GM18861 (cell line): ENCODE measurements at regions not wholly inside any gene's neighbourhood (a gene's known extent, or its start where the extent isn't known, plus 50 kb on each side); places are given as distances from the start of the nearest gene placed in this dataset.

Experiments used
- ATAC-seq: cut with Tn5 transposase; IDR thresholded peaks from one replicate; pipeline ENCODE4 v1.9.1; 2021; ENCODE audit not compliant: unreplicated experiment

DNA sequence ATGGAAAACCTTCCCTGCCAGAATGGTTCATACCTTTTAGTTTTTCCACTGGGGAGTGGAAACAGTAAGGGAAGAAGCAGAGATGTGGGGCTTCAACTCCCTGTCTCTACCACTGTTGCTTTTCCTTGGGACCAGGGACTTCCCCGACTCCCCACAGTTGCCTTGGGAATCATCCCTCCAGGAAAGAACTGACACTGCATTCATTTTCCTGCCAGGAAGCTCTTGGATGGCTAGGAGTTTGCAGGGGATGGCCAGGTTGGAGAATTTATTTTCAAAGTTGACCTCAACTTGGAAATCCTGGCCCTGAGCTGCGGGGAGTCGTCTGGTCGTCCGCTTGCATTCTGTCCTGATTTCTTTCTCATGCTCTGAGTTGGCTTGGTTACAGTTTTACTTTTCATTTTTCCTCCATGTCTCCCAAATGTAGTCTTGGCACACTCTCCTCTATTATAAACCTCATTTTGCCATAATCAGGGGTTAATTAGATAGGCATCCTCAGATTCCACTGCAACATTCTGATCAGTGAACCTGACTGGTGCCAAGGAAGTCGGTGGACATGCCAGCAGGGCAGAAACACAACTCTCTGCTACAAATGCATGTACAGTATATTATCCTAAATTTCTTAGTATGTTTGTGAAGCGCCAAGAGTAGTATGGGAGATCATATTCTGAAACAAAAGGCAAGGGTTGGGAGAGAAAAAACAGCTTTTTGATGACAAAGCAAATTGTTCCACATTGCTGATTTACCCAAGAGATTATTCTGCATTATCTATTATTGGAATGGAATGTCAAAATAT lies 220.5 kb upstream of the XYLT1 start:
- no peak for ATAC-seq

DNA sequence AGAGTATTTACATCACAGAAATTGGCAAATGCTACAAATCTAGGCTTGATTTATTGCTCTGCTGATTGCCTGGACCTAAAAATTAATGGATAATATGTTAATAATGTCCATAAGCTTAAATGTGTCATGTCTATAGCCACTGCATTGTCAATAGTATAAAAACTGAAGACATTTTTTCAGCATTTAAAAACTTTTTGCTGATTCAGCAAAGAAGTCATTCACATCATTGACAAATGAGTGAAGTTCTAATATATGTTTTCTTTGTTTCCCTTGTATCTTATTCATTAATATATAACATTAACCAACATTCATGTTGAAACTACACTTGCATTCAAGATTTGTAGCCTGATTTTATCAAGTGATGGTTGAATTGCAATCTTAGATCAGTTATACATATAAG lies 214.7 kb upstream of the XYLT1 start:
- no peak for ATAC-seq

DNA sequence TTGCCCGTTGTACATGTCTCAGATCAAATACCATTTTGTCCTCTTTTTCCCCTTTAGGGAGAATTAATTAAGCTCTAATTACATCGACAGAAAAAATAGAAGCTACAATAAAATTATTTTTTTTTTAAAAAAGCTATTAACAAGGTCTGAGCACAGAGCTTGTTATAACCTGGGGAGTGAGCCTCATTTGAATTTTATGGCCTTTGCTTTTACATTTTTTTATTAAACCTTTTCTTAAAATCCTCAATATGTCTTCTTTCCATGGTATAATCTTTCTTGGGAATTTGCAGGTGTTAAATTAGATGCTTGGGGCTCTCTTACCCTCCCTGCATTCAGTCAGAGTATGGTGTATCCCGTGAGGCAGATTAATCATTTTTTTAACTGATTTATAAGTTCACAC lies 212.5 kb upstream of the XYLT1 start:
- no peak for ATAC-seq

DNA sequence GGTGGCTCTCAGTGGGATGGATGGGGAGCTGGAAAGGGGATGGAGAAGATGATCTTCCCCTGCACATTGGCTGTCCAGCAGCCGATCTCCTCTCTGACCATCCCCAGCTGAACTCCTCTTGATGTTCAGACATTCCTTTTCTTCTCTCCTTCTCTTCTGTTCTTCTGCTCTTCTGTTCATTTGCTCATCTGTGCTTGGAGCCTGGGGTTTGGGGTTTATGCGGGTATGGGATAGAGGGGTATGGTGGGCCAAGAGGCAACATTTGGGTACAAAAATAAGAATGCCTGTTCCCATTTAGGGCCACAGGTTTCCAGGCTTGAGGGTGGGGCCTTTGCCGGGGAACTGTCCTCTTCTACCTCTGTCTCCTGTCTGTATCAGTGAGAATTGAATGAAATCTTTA lies 205.4 kb upstream of the XYLT1 start:
- ATAC-seq: no peak

DNA sequence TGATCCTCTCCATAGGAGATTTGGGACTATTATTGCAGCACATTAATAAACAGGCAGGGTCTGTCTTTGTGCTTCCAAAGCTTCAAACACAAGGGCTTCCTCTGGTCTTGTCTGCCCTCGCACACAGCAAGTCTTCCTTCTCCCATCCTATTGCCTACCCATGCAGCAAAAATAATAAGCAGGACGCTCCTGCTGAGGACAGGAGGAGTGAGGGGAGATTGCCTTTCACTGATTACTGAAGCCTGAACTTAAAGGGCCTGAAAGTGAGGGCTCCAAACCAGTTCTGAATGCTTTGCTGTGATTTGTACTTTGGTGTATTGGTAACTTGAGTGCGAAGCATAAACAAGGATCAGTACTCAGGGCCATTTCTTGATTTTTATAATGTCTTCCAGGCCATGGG lies 197.6 kb upstream of the XYLT1 start:
- no peak for ATAC-seq

DNA sequence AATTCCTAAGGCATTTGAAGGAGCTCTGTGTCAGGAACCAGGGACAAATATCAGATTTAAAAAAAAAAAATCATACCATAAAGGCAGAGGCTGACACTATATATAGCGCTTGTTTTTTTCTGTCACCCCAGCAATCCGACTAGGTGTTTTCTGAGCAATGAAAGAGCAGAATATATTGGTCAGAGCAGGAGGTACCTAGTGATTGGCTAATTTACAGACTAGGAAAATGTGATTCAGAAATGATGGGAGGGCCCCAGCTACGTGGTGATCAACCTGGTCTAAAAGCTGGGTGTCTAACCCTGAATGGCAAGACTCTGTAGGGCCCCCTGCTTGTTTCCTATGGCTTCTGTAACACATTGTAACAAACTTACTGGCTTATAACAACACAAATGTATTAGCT lies 195.5 kb upstream of the XYLT1 start:
- no peak for ATAC-seq

DNA sequence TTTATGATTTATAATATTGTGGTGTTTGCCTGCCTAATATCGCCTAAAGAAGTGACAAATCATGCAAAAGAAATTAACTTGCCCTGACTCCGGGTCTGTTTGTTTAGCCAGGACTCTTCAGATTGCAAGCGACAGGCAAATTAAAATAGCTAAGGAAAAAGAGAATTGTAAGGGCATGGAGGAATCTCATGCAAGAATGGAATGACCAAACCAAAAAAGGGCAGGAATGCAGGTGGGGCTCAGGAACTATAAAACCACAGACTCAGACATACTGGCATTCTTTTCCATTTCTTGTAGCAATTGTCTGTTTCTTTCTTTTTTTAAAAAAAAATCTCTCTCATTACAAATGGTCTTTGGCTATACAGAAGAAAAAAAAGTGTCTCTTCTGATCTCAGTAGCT lies 188.1 kb upstream of the XYLT1 start:
- ATAC-seq: no peak

DNA sequence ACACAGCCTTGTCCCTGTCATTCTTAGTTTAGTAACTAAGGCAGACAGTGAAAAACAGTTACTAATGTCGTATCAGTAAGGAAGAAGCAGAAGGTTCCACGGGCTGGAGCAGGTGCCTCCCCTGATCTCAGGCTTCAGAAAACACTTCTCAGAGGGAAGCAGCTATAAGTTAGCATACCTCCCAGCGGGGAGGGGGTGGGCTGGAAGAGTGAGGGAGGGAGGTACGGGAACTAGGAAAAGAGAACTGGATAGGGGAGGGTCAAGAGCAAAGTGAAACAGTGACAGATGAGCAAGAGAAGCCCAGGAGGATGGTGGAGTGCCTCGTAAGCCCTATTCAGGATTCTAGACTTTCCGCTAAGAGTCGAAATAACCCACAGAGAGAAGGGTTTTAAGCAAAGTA lies 186.3 kb upstream of the XYLT1 start:
- ATAC-seq: no peak

DNA sequence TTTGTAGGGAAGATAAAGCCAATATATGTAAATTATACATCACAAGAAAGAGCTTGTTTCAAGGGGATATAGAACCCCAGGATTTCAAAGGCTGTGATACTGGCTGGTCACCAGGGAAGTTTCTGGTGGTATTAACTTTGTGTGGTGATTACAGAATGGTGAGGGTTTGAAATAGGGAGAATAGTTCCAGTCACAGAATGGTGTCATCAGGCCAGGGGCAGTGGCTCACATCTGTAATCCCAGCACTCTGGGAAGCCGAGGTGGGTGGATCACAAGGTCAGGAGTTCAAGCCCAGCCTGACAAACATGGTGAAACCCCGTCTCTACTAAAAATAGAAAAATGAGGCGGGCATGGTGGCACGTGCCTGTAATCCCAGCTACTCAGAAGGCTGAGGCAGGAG lies 183.8 kb upstream of the XYLT1 start:
- ATAC-seq: no peak

DNA sequence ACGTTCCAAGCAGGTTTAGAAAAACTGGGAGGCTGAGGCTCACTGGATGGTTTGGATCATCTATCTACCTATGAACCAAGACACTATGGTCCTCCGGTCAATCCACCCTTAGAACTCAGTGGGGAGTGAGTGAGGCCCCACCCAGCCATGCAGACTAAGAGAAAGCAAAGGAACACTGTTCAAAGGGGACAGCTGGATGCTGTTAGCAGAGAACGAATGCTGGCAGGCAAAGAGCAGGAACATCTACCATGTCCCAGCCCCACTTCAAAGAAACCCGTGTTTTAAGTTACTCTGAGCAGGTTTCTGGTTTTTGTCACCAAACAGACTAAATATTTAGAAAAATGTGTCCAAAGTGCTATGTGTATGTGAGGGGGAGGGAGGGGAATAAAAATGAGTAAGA lies 183.4 kb upstream of the XYLT1 start:
- ATAC-seq: no peak

DNA sequence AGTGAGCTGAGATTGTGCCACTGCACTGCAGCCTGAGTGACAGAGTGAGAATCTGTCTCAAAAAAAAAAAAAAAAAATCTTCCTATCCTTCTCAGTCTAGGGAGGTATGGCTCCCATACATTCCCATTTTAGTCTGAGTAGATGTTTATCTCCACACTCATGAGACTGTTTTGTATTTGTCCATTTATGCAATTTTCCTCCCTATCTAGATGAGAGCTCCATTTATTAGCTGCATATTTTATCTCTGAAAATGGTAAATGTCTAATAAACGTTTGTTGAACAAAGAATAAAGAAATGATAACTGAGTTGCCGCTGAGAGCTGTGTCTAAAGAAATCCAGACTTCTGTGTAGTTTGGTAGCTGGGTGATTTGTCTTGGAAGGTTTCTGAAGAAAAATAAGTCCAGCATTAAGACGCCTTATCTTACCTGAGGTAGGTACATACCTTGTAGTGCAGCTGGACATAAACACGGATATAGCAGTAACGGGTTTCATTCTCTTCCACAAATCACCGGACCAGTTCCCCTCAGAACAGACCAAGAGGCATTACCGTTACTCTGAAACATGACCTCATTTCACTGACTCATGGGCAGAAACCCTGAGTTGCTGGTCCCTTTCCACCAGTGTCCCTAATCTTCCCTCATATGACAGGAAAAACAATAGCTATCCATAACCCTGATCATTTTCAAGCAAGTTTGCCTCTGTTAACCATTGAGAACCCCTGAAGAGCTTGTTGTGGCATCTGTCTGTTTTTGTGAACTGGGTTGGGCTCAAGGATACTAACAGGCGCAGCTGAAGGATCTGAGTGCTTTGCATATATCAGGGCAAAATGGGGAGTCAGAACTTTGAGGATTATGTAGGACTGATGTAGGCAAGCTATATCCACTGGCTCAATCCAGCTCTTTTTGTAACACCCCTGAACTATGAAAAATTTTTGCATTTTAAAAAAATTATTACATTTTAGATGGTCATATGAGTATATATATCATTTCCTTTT lies 177.4 kb upstream of the XYLT1 start:
- ATAC-seq: no peak

DNA sequence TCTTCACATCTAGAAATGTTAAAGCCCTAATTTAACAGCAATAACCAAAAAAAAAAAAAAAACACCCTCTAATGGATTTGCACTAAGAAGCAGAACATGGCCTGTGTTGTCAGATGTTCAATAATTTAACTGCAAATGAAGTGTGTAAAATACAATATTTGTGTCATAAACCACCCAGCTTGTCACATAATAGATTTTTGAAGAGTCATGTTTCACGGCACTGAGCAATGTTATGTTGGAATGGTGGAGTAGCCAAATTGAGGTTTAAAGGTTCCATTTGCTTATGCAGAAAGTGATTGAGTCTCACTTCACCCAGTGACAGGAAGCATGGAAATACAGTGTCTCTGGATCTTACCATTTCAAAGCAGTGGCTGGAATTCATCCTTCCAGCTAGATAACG lies 173.2 kb upstream of the XYLT1 start:
- no peak for ATAC-seq

DNA sequence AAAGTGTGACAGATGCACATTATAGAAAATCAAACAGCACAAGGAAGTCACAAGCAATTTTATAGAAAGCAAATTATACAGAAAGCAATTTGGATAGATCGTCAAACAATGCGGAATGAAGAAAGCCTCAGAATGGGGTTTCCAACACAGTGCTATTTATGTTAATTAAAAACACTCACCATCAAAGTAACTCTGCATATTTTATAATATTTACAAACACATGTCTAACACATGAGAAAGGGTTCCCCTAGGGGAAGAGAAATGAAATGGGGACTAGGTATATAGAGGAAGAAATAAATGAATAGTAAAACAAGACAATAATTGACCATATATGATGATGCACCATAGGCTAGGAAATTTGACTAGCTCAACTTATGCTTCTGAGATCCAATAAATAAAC lies 171.2 kb upstream of the XYLT1 start:
- no peak for ATAC-seq

DNA sequence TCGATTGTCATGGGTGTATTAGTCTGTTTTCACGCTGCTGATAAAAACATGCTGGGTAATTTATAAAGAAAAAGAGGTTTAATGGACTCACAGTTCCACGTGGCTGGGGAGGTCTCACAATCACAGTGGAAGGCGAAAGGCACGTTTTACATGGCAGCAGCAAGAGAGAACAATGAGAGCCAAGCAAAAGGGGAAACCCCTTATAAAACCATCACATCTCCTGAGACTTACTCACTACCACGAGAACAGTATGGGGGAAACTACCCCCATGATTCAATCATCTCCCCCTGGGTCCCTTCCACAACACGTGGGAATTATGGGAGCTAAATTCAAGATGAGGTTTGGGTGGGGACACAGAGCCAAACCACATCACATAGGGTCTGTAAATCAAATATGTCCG lies 167.4 kb upstream of the XYLT1 start:
- no peak for ATAC-seq

DNA sequence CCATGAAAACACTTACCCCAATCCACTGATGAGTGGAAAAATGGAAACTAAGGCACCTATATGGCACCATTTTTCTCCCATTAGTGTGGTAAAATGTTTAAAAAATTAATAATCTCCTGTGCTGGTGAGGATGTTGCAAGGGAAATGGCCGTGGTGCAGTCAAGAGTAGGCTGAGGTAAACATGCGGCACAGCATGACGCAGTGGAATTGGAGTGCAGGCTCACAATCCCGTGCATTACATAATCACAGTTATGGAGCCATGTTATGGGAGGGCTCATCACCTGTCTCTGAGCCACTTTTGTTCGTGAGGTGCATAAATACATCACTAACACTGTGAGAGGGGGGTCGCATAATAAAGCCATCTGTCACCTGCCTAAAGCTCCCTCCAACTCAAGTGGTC lies 164.4 kb upstream of the XYLT1 start:
- ATAC-seq: no peak

DNA sequence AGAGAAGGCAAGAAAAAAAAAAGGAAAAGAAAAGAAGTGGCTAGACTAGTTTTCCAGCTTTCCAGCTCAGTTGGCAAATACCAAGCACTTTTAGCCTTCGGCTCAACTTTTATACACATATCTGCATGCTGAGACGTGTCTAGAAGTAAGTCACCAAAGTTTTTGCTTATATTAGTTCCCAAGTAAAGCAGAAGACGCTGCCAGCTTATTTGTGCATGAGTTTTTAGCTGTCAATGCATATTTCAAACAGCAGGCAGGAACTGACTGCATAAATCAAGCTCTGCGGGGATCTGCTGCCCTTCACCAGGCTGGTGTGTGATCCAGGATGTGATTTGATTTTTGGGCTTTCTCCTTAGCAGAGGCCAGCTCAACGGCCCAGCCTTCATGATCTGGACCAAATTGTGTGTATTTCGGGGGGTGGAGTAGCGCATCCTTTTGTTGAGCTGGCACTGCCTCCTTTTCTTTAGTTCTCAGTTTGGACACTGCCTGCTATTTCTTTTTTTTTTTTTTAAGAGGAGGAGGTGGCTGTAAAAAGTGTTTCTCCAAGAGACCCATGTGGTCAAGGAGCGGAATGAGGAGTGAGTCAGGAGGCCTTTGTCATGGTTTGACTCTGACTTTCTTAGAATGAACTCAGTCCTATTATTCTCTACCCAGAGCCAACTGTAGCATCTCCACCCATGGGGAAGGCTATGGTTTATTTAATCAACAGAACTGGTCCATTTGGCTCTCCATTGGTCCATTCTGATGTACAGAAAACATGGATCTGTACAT lies 162.6 kb upstream of the XYLT1 start:
- ATAC-seq: no peak

DNA sequence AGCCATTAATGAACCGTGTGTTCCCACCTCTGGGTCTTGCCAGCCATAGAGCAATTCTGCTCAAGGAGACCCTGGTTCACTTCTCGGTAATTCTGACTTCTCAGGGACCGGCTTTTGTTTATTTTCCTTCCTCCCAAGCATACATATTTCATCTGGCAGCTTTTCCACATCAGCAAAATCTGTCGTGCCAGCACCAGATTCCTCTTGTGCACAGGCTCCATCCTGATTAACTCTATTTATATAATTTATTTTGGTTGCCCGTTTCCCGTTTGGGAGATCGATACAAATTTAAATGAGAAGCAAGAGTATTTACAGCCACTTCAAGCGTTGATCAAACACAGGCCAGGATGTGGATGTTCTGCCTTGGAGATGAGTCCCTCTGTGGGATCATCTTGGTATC lies 161.9 kb upstream of the XYLT1 start:
- no peak for ATAC-seq

DNA sequence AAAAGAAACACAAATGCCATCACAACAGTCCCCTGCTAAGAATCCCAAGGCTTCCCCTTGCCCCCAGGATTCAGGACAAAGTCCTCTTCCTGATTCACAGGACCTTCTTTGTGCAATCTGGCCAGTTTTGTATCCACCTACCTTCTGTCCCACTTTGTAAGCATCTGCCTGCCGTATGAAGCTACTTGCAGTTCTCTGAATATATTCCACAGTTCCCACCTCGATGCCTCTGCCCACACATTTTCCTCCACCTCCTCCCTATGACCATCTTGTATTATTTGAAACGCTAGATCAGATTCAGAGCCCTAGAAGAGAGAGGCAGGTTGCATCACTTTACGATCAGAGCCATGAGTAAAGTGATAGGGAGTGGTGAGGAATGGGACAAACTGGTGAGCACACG lies 159.2 kb upstream of the XYLT1 start:
- ATAC-seq: no peak

DNA sequence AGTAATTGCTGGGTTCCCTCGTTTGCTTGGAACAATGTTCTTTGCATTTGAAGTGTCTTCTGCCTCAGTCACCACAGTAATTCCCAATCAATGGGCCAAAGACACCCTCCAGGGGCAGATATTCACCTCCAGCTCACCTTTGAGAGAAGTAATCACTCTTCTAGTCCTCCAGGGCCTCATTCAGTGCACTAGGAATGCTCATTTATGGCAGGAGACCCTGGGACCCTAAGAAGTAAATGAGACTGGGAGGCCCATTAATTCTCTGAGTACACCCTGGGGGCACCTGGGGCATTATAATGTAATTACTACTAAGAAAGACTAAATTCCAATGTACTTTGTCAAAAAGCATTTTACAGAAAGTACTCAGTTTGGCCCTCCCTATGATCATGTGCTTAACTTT lies 158.2 kb upstream of the XYLT1 start:
- no peak for ATAC-seq

DNA sequence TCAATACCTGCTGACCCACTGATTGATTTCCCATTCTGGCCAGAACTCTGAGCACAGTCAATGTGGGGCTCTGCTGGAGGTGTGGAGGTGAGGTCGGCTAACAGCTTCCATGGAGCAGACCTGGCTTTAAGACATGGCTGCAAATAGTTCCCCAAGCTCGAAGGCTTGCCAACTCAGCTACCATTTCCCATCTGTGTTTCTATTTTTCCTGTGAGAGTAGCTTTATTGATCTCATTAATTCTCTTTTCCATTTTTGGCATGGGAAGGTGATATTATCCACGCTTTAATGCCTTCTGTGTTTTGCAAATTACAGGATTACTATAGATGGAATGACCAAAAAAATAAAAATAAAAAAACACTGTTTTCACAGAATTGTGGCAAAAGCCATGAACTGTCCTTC lies 151.6 kb upstream of the XYLT1 start:
- ATAC-seq: no peak

DNA sequence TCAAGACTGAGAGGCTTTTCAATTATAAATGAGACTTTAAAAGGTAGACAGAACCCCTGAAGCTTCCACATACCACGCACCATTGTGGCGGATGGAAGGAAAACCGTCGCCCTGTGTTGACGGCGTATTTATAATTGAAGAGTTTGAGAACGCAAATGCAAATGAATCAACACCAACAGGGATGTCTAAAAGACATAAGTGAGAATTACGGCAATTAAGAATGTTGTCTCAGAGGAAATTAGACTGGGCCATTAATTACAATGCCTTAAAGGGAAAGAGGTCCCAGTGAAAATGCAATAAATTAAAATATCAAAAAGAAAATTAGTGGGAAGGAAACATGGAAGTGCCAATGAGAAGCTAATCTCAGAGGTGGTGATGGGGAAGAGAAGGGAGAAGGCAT lies 148.5 kb upstream of the XYLT1 start:
- ATAC-seq: no peak
